GM23248 (cell line): ENCODE measurements at regions not wholly inside any gene's neighbourhood (a gene's known extent, or its start where the extent isn't known, plus 50 kb on each side); places are given as distances from the start of the nearest gene placed in this dataset.

ENCODE experiments used
- EZH2 ChIP-seq: fragments of 200-600 bp; sonication (generic); IDR thresholded peaks from 2 replicates; pipeline ENCODE4 v1.6.1; 2018; ENCODE audit warnings: antibody characterized with exemption, mild to moderate bottlenecking; ENCODE audit not compliant: insufficient read depth, poor library complexity, severe bottlenecking
- EZH2phosphoT487 ChIP-seq: fragments of 200-600 bp; sonication (generic); IDR thresholded peaks from 2 replicates; pipeline ENCODE4 v1.6.1; 2018; ENCODE audit warnings: antibody characterized with exemption, moderate library complexity, mild to moderate bottlenecking, low read depth; ENCODE audit not compliant: insufficient read depth

- TF ChIP-seq EZH2 (no peak), EZH2phosphoT487 (no peak)
These were observed 208.3 kb downstream of the EXOC5 start for GRCh38 chr14:57060276-57060955.
